ENCODE measurements at regions not wholly inside any gene's neighbourhood (a gene's known extent, or its start where the extent isn't known, plus 50 kb on each side); places are given as distances from the start of the nearest gene placed in this dataset.

- Histone ChIP-seq H3K9me3 (no peaks in the 10 kb centered on the region), H3K27me3 (peaks cover 0 to 35% (median 0%) of the 10 kb centered on the region in 4 donors), H3K27ac (no peak overlapping the region), H3K36me3 (no peaks in the 10 kb centered on the region), H3K4me1 (no peaks in the 10 kb centered on the region), H3K4me3 (no peak overlapping the region)
- 63 to 72% methylated on average over 8 of the region's 8 CpGs for WGBS, 2 donors
- DNase-seq, result no peak
- intact Hi-C loops (cut with DNase I), result no loop called here
- TF ChIP-seq POLR2A (IDR thresholded peaks at IDR 0.05) (no peak), CTCF (IDR thresholded peaks at IDR 0.05) (no peak)
These were observed 648.6 kb downstream of the TBC1D22A start for GRCh38 chr22:47411006-47411405.

- Histone ChIP-seq H3K9me3 (no peaks in the 10 kb centered on the region), H3K36me3 (no peaks in the 10 kb centered on the region), H3K27ac (no peak overlapping the region), H3K4me3 (no peak overlapping the region), H3K27me3 (peaks cover 0 to 35% (median 0%) of the 10 kb centered on the region in 4 donors), H3K4me1 (no peaks in the 10 kb centered on the region)
- intact Hi-C loops (cut with DNase I), result no loop called here
- WGBS, 2 donors, result 50 to 59% methylated on average over 4 to 9 of the region's 12 CpGs
- no peak for TF ChIP-seq CTCF (IDR thresholded peaks at IDR 0.05)
- TF ChIP-seq POLR2A (IDR thresholded peaks at IDR 0.05), result no peak
- no peak for DNase-seq
These were observed 647.3 kb downstream of the TBC1D22A start for GRCh38 chr22:47409539-47410275.

GRCh38 chr22:47408409-47408808 is 646.0 kb downstream of the TBC1D22A start:
- H3K27me3 ChIP-seq, result peaks cover 0 to 35% (median 0%) of the 10 kb centered on the region in 4 donors
- no peak for TF ChIP-seq CTCF (IDR thresholded peaks at IDR 0.05)
- no peak for TF ChIP-seq POLR2A (IDR thresholded peaks at IDR 0.05)
- intact Hi-C loops (cut with DNase I), result no loop called here
- DNase-seq, result no peak
- no peaks in the 10 kb centered on the region for H3K4me1 ChIP-seq
- no peaks in the 10 kb centered on the region for H3K9me3 ChIP-seq
- H3K4me3 ChIP-seq, result no peak overlapping the region
- no peaks in the 10 kb centered on the region for H3K36me3 ChIP-seq
- H3K27ac ChIP-seq, result no peak overlapping the region
- 62 to 79% methylated on average over 6 of the region's 7 CpGs for WGBS, 2 donors

- no peaks in the 10 kb centered on the region for H3K36me3 ChIP-seq
- no peaks in the 10 kb centered on the region for H3K4me1 ChIP-seq
- intact Hi-C loops (cut with DNase I), result no loop called here
- DNase-seq, result no peak
- H3K9me3 ChIP-seq, result no peaks in the 10 kb centered on the region
- WGBS, 2 donors, result 59 to 73% methylated on average over 4 to 6 of the region's 6 CpGs
- peaks cover 0 to 43% (median 0%) of the 10 kb centered on the region in 4 donors for H3K27me3 ChIP-seq
- TF ChIP-seq CTCF (IDR thresholded peaks at IDR 0.05) (no peak), POLR2A (IDR thresholded peaks at IDR 0.05) (no peak)
- H3K4me3 ChIP-seq, result no peak overlapping the region
- H3K27ac ChIP-seq, result no peak overlapping the region
These were observed 645.1 kb downstream of the TBC1D22A start for GRCh38 chr22:47407461-47408025.

- intact Hi-C loops (cut with DNase I), result no loop called here
- TF ChIP-seq CTCF (IDR thresholded peaks at IDR 0.05) (no peak), POLR2A (IDR thresholded peaks at IDR 0.05) (no peak)
- 86 to 89% methylated on average over 8 to 9 of the region's 11 CpGs for WGBS, 2 donors
- H3K27me3 ChIP-seq, result peaks cover 0 to 48% (median 0%) of the 10 kb centered on the region in 4 donors
- H3K4me3 ChIP-seq, result no peak overlapping the region
- no peaks in the 10 kb centered on the region for H3K4me1 ChIP-seq
- H3K27ac ChIP-seq, result no peak overlapping the region
- DNase-seq, result no peak
- H3K36me3 ChIP-seq, result no peaks in the 10 kb centered on the region
- H3K9me3 ChIP-seq, result no peaks in the 10 kb centered on the region
These were observed 644.4 kb downstream of the TBC1D22A start for GRCh38 chr22:47406896-47407295.

All from esophagus squamous epithelium (tissue), 5 donors.